K562 (cell line): ENCODE measurements at regions not wholly inside any gene's neighbourhood (a gene's known extent, or its start where the extent isn't known, plus 50 kb on each side); places are given as distances from the start of the nearest gene placed in this dataset.

Experiments
- KDM2B ChIP-seq: fragments of 250-450 bp; sonication (Bioruptor Pico); IDR thresholded peaks from 2 replicates; pipeline ENCODE4 v1.8.0; 2021; ENCODE audit warnings: mild to moderate bottlenecking, moderate library complexity
- NCOR1 ChIP-seq: fragments of 450-650 bp; IDR thresholded peaks from 2 replicates; pipeline ENCODE4 v1.6.1; 2016; ENCODE audit warnings: mild to moderate bottlenecking, moderate library complexity
- U2AF1 ChIP-seq: fragments of 200-400 bp; formaldehyde crosslinking; optimal IDR thresholded peaks from 2 replicates; pipeline ENCODE3; 2017; ENCODE audit warnings: mild to moderate bottlenecking, low read depth, low read length, moderate library complexity
- YY1 ChIP-seq, 3 experiments: IDR thresholded peaks; 2 replicates each; pipeline ENCODE4 v1.6.1; 2011; ENCODE audit warnings: low read length in 2 of 3, mild to moderate bottlenecking in 2 of 3, moderate library complexity in 2 of 3, borderline replicate concordance in 1 of 3, control low read depth in 1 of 3, low read depth in 1 of 3; ENCODE audit not compliant: insufficient read depth in 3 of 3, insufficient replicate concordance in 2 of 3, control insufficient read depth in 1 of 3, insufficient read length in 1 of 3; ENCODE audit errors: extremely low read depth in 1 of 3
- TF ChIP-seq, protein P1 (sequence below): fragments of 250-450 bp; sonication (Bioruptor Pico); IDR thresholded peaks from 2 replicates; pipeline ENCODE4 v1.5.0; 2021; ENCODE audit warnings: mild to moderate bottlenecking, moderate library complexity

DNA sequence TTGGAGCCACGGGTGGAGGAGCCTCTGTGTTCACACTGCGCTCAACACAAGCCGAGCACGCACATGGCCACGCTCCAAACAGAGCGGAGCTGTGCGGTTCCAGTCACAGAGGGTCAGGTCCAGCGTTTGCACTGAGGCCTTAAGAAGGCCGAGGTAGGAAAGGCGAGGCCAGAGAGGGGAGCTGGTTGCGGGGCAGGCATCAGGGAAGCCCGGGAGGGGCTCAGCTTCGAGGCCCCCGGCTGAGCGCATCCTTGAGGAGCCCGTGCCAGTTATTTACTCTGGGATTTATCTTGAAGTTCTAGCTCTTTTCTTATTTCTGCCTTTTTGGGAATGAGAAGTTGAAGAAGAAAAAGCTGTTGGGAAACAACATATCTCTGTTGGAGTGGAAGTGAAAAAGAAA is 140.8 kb downstream of the IRX1 start:
- TF ChIP-seq KDM2B (CRISPR knock-in tag) (no peak), U2AF1 (no peak), NCOR1 (no peak), YY1 (IDR thresholded peaks at IDR 0.05; ENCODE audit: borderline replicate concordance in 1 of 3, control insufficient read depth in 1 of 3, extremely low read depth in 1 of 3, insufficient read depth in 3 of 3, insufficient read length in 1 of 3, insufficient replicate concordance in 2 of 3, low read depth in 1 of 3, low read length in 2 of 3) (no peak)
- TF ChIP-seq, protein P1, sequence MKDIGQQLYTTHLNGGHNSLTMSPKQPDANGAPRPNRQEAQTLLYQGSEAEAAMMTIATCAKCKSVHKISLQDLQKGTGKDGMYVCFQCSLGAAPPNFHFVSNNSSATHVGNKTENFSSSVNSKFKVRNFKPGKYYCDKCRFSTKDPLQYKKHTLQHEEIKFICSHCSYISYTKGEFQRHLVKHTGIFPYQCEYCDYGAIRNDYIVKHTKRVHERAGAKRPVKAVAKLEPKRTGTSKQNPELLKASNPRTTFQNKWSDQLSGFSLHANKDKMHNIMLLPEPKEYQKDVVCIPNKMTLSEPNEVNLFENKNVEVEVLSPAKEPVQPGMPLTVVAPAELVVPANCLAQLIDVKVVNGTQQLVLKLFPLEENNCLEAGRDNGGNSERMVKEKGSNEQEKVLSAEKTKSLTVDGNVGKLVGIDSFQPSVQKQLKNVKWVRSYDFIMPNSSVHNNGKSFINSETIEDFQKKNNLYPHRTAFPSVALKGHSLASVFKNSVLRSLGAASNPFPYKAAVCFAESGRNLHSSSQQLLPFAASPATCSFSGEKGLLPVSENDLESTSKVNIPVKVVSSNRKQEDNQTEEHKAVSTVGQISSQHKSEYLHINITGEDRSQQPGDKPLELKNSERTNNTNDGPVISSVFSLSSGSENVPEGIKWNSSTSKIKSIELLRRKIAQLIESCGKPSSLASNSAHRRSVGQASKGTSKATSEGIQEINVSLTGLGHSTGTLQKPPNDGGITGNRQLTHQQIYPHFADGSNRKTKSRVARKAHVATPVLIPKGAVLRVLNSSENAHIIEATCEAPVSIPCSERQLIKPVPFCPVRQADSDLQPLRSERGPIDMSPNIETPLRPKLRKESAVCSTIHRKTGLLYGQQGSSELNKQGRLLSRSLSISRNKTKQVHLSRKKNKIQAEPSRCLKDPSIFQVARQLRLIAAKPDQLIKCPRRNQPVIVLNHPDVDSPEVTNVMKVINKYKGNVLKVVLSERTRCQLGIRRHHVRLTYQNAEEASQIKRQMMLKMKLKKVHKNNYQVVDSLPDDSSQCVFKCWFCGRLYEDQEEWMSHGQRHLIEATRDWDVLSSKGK, result no peak
